ENCODE measurements at regions not wholly inside any gene's neighbourhood (a gene's known extent, or its start where the extent isn't known, plus 50 kb on each side); places are given as distances from the start of the nearest gene placed in this dataset.

GRCh38 chr3:177816667-177817208 is 619.5 kb upstream of the TBL1XR1 start (continued):
- TF ChIP-seq SOX13 (IDR thresholded peaks at IDR 0.05): no peak
- TF ChIP-seq SOX13 (CRISPR knock-in tag; conservative IDR thresholded peaks at IDR 0.05 in 1 of 2, IDR thresholded peaks at IDR 0.05 in 1 of 2): 0 out of 4 replicates have a peak, but pooled peaks of 1 of the 2 experiments have one; percentile 13
- peak; percentile 39 for TF ChIP-seq ARID5B (CRISPR knock-in tag; IDR thresholded peaks at IDR 0.05)
- TF ChIP-seq GATAD2A (CRISPR knock-in tag; IDR thresholded peaks at IDR 0.05): peak; percentile 24; the same call in 1 of the 2 replicates

GRCh38 chr3:177817751-177818150 is 620.5 kb upstream of the TBL1XR1 start:
- ATAC-seq: no peak
- Histone ChIP-seq H3K27ac (ENCODE audit: extremely low read length, insufficient read depth, low read length) (no peak overlapping the region), H3K27me3 (ENCODE audit: control insufficient read depth in 1 of 2, insufficient read depth in 2 of 2, low read length in 2 of 2) (no peaks in the 10 kb centered on the region), H3K4me3 (replicated peaks in 1 of 3; ENCODE audit: insufficient read depth in 1 of 3, low read depth in 2 of 3, low read length in 3 of 3) (no peak overlapping the region), H3K36me3 (replicated peaks in 1 of 2; ENCODE audit: control insufficient read depth in 1 of 2, insufficient read depth in 2 of 2, low read length in 2 of 2) (no peaks in the 10 kb centered on the region), H3K9me3 (ENCODE audit: low read length) (no peaks in the 10 kb centered on the region), H2AFZ (ENCODE audit: low read length) (no peak overlapping the region), H3K9ac (ENCODE audit: insufficient read depth, low read depth, low read length) (no peak overlapping the region), H3K4me2 (ENCODE audit: low read depth, low read length) (no peak overlapping the region), H3K4me1 (ENCODE audit: insufficient read depth, low read length) (peaks cover 38% of the 10 kb centered on the region), H3K79me2 (ENCODE audit: insufficient read depth, low read length) (no peaks in the 10 kb centered on the region), H4K20me1 (ENCODE audit: insufficient read depth, low read length) (no peaks in the 10 kb centered on the region)
- ChIA-PET CTCF (ENCODE audit: low intra/inter-chr PET ratio, low total read pairs) (no interaction called here), POLR2A (no interaction called here)
- TF ChIP-seq ZNF354B (CRISPR knock-in tag; IDR thresholded peaks at IDR 0.05) (no peak), ZNF615 (CRISPR knock-in tag; IDR thresholded peaks at IDR 0.05; ENCODE audit: borderline replicate concordance) (no peak), ZNF333 (CRISPR knock-in tag; IDR thresholded peaks at IDR 0.05; ENCODE audit: borderline replicate concordance) (no peak), SNRNP70 (IDR thresholded peaks at IDR 0.05; ENCODE audit: low read depth, low read length) (no peak), DMAP1 (CRISPR knock-in tag; IDR thresholded peaks at IDR 0.05) (no peak), SOX6 (IDR thresholded peaks at IDR 0.05) (no peak), SOX6 (CRISPR knock-in tag; IDR thresholded peaks at IDR 0.05) (no peak), ZNF891 (CRISPR knock-in tag; IDR thresholded peaks at IDR 0.05) (no peak), ZNF761 (CRISPR knock-in tag; conservative IDR thresholded peaks at IDR 0.05) (no peak), MXD4 (CRISPR knock-in tag; IDR thresholded peaks at IDR 0.05) (no peak), SIX4 (CRISPR knock-in tag; IDR thresholded peaks at IDR 0.05) (no peak), ZNF556 (CRISPR knock-in tag; IDR thresholded peaks at IDR 0.05; ENCODE audit: borderline replicate concordance) (no peak), MXD1 (CRISPR knock-in tag; IDR thresholded peaks at IDR 0.05) (no peak), MIER3 (CRISPR knock-in tag; IDR thresholded peaks at IDR 0.05; ENCODE audit: borderline replicate concordance) (no peak), NFATC3 (CRISPR knock-in tag; IDR thresholded peaks at IDR 0.05) (no peak), THYN1 (CRISPR knock-in tag; IDR thresholded peaks at IDR 0.05; ENCODE audit: borderline replicate concordance, low read depth) (no peak), GTF2F1 (IDR thresholded peaks at IDR 0.05; ENCODE audit: low read length) (no peak), ETV5 (CRISPR knock-in tag; IDR thresholded peaks at IDR 0.05; ENCODE audit: borderline replicate concordance) (no peak)
- in situ Hi-C loops (cut with HindIII; ENCODE audit: extremely low pct_ligation_motif_present, low pct_unique_long_range_greater_than_20kb): no loop called here
- no peak for FAIRE-seq
- DNase-seq (ENCODE audit: low spot score): no peak
- no TSS peak for BruUV-seq (replicated peaks)
- WGBS (ENCODE audit: low lambda C conversion rate): 20% methylated on average over 2 of the region's 2 CpGs
- intact Hi-C loops (cut with micrococcal nuclease; ENCODE audit: unreplicated experiment): no loop called here
